ENCODE measurements at regions not wholly inside any gene's neighbourhood (a gene's known extent, or its start where the extent isn't known, plus 50 kb on each side); places are given as distances from the start of the nearest gene placed in this dataset.

- TF ChIP-seq CTCF (conservative IDR thresholded peaks at IDR 0.05), result no peak
- Mint-ChIP-seq H3K36me3 (no peaks in the 10 kb centered on the region), H3K27ac (no peak overlapping the region), H3K27me3 (no peaks in the 10 kb centered on the region), H3K9me3 (peaks cover 4% of the 10 kb centered on the region), H3K4me1 (ENCODE audit: unreplicated experiment) (no peaks in the 10 kb centered on the region), H3K4me3 (no peak overlapping the region)
- no peak for DNase-seq (ENCODE audit: extremely low spot score, unreplicated experiment)
These were observed 582.2 kb downstream of the CENPC start for GRCh38 chr4:66963084-66963483.

GRCh38 chr4:66959207-66959606 lies 586.1 kb downstream of the CENPC start:
- DNase-seq (ENCODE audit: extremely low spot score, unreplicated experiment), result no peak
- H3K9me3 Mint-ChIP-seq, result no peaks in the 10 kb centered on the region
- H3K4me3 Mint-ChIP-seq, result no peak overlapping the region
- H3K36me3 Mint-ChIP-seq, result no peaks in the 10 kb centered on the region
- no peak for TF ChIP-seq CTCF (conservative IDR thresholded peaks at IDR 0.05)
- no peaks in the 10 kb centered on the region for H3K4me1 Mint-ChIP-seq (ENCODE audit: unreplicated experiment)
- H3K27ac Mint-ChIP-seq, result no peak overlapping the region
- no peaks in the 10 kb centered on the region for H3K27me3 Mint-ChIP-seq

GRCh38 chr4:66956852-66957251 lies 588.5 kb downstream of the CENPC start:
- TF ChIP-seq CTCF (conservative IDR thresholded peaks at IDR 0.05), result no peak
- Mint-ChIP-seq H3K36me3 (no peaks in the 10 kb centered on the region), H3K27ac (no peak overlapping the region), H3K9me3 (no peaks in the 10 kb centered on the region), H3K4me3 (no peak overlapping the region), H3K4me1 (ENCODE audit: unreplicated experiment) (no peaks in the 10 kb centered on the region), H3K27me3 (peaks cover 2% of the 10 kb centered on the region)
- no peak for DNase-seq (ENCODE audit: extremely low spot score, unreplicated experiment)

- no peak overlapping the region for H3K27ac Mint-ChIP-seq
- DNase-seq (ENCODE audit: extremely low spot score, unreplicated experiment), result no peak
- no peaks in the 10 kb centered on the region for H3K9me3 Mint-ChIP-seq
- H3K27me3 Mint-ChIP-seq, result peaks cover 2% of the 10 kb centered on the region
- no peaks in the 10 kb centered on the region for H3K36me3 Mint-ChIP-seq
- no peak for TF ChIP-seq CTCF (conservative IDR thresholded peaks at IDR 0.05)
- no peak overlapping the region for H3K4me3 Mint-ChIP-seq
- H3K4me1 Mint-ChIP-seq (ENCODE audit: unreplicated experiment), result no peaks in the 10 kb centered on the region
These were observed 588.9 kb downstream of the CENPC start for GRCh38 chr4:66956426-66956825.

GRCh38 chr4:66955784-66956183 lies 589.5 kb downstream of the CENPC start:
- Mint-ChIP-seq H3K9me3 (no peaks in the 10 kb centered on the region), H3K27me3 (peaks cover 2% of the 10 kb centered on the region), H3K27ac (no peak overlapping the region), H3K4me1 (ENCODE audit: unreplicated experiment) (no peaks in the 10 kb centered on the region), H3K36me3 (no peaks in the 10 kb centered on the region), H3K4me3 (no peak overlapping the region)
- DNase-seq (ENCODE audit: extremely low spot score, unreplicated experiment), result no peak
- TF ChIP-seq CTCF (conservative IDR thresholded peaks at IDR 0.05), result no peak

- Mint-ChIP-seq H3K4me3 (no peak overlapping the region), H3K4me1 (ENCODE audit: unreplicated experiment) (peaks cover 6% of the 10 kb centered on the region), H3K9me3 (peaks cover 2% of the 10 kb centered on the region), H3K36me3 (no peaks in the 10 kb centered on the region), H3K27ac (no peak overlapping the region), H3K27me3 (peaks cover 5% of the 10 kb centered on the region)
- no peak for TF ChIP-seq CTCF (conservative IDR thresholded peaks at IDR 0.05)
- DNase-seq (ENCODE audit: extremely low spot score, unreplicated experiment), result no peak
These were observed 595.9 kb downstream of the CENPC start for GRCh38 chr4:66949419-66949818.
